GF-D8 (cell line): ENCODE measurements at regions not wholly inside any gene's neighbourhood (a gene's known extent, or its start where the extent isn't known, plus 50 kb on each side); places are given as distances from the start of the nearest gene placed in this dataset.

Source experiments
- DNase-seq: peaks from one replicate; lab custom pipeline; 2025; lab: John Stamatoyannopoulos, UW

- DNase-seq: no peak
These were observed 250.9 kb upstream of the SEMA6D start for GRCh38 chr15:47466357-47466756.

DNA sequence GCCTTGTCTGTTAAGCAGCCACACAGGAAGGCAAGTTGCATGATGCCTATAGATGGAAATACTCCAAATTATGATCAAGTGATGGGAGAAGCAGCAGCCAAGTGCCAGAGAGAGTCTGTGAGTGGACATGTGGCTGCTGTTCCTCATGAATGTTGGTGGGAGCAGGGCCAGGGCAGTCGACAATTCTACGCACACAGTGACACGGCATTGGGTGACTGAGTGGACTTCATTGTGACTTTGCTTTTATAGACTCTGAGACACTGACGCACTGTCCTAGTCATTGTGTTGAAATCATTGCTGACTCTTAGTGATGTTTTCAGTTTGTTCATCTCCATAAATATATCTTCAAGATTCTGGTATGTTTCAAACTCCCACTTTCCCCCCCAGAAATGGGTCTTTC is 246.3 kb upstream of the SEMA6D start:
- no peak for DNase-seq

DNA sequence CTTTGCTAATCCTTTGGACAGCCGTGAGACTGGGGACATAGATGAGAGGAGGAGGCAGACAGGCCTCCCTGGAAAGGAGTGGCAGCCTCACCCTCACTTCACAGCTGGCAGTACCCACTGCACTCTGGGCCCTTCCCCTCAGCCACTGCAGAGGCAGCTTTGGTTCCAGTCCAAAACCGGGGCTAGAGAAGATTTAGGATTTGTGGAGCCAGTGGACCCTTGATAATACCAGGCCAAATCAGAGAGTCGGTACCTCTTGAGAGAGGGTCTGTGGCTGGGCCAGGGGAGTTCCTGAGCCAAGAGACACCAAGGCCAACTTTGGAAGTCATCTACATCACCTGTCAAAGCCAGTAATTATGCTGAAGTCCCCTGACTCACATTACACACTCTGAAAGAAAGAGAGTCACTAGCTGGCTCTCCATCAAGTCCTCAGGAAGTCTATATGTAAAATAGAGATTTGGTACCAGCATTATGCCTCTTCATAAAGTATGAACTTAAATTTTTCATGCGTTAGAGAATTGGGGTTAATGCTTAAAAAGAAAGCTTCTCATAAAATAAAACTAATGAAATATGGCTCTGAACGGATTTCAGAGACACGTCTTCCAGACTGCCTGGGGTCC is 244.1 kb upstream of the SEMA6D start:
- no peak for DNase-seq

- DNase-seq: no peak
These were observed 243.5 kb upstream of the SEMA6D start for GRCh38 chr15:47473832-47474231.

DNA sequence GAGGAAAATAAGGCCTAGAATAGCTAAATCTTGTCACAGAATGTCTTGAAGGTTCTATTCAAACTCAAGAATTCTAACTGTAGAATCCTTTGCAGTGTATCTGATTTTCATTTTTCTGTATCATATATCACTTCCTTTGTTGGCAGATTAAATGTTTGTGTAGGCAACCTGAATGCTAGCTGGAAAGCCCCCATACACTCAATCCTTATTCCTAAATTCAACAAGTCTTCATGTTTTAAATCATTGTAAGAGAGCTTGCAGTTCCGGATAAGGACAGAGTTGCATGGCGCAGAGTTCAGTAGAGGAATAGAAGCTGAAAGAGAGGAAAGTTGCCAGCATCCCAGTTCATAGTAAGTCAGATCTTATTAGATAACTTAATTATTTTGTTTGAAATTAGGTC is 242.0 kb upstream of the SEMA6D start:
- no peak for DNase-seq

DNA sequence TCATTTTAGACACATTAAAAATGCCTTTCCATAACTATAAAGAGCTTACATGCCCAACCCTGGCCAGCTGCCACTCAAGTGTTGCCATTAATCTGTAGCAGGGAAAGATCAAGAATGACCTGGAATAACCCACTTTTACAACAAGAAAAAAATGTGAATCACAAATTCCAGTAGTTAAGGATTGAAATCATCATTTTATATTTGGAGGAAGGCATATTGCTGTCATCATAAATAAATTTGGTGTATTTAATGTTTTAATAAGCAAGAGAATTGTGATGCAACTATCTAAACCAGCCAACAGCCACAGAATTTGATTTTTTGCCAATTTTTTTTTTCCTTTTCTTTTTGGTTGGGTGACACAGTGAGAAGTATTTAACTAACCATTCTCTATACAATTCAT is 240.0 kb upstream of the SEMA6D start:
- no peak for DNase-seq

GRCh38 chr15:47484059-47484458 is 233.2 kb upstream of the SEMA6D start:
- no peak for DNase-seq

DNA sequence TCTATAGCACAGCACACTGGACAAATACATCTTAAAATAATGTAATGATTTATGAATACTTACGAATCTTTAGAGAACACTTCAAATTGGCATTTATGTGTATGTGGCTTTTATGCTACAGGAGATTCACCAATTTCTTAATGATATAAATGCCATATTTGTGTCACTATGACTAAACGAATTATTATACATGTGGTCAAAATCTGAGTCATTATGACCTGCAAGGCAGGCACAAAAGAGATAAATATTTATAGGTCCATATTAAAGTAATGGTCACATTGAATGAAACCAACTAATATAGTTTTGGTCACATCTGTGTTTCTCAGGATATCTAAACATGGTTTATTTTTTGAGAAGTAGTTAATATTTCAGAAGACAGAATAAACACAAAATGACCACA is 232.3 kb upstream of the SEMA6D start:
- DNase-seq: no peak

- DNase-seq: no peak
These were observed 231.9 kb upstream of the SEMA6D start for GRCh38 chr15:47485419-47485818.

- no peak for DNase-seq
These were observed 231.3 kb upstream of the SEMA6D start for GRCh38 chr15:47486040-47486439.

DNA sequence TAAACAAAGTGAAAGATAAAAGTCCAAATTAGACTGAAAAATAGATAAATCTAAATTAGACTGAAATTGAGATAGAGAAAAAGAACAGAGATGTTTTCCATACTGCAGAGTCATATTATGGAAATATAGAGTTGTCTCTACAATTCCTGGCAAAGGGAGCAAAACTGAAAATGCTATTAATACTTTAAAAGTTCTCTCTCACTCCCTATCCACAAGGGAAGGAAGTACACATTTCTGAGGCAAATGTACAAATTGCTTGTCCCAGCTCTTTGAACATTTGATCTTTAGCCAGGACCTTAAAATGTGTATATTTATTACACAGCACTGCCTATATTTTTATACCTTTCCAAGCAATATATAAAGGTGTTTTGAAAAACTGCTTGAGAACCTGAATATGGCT is 225.1 kb upstream of the SEMA6D start:
- no peak for DNase-seq

- no peak for DNase-seq
These were observed 223.7 kb upstream of the SEMA6D start for GRCh38 chr15:47493357-47494247.

- no peak for DNase-seq
These were observed 220.7 kb upstream of the SEMA6D start for GRCh38 chr15:47496343-47497185.

DNA sequence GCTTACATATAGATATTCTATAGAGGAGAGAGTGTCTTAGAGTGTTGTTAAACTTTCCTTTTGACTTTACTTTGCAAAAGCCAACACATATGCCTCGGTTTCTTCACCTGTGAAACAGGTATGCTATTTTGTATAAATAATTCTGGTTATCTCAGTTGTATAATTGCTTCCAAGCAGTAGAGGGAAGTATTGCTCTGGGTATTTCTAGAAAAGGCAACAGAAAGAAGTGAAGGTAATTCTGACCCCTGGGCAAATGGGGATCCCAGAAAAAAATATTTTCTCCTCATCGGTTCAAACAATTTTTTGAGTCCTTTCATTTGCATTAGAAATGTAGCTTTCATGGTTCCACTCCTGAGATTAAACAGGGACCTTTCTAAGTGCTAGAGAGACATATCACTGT is 216.5 kb upstream of the SEMA6D start:
- DNase-seq: no peak

- DNase-seq: no peak
These were observed 215.3 kb upstream of the SEMA6D start for GRCh38 chr15:47502041-47502440.

GRCh38 chr15:47503876-47504275 is 213.4 kb upstream of the SEMA6D start:
- DNase-seq: no peak

- DNase-seq: no peak
These were observed 212.6 kb upstream of the SEMA6D start for GRCh38 chr15:47504624-47505256.

DNA sequence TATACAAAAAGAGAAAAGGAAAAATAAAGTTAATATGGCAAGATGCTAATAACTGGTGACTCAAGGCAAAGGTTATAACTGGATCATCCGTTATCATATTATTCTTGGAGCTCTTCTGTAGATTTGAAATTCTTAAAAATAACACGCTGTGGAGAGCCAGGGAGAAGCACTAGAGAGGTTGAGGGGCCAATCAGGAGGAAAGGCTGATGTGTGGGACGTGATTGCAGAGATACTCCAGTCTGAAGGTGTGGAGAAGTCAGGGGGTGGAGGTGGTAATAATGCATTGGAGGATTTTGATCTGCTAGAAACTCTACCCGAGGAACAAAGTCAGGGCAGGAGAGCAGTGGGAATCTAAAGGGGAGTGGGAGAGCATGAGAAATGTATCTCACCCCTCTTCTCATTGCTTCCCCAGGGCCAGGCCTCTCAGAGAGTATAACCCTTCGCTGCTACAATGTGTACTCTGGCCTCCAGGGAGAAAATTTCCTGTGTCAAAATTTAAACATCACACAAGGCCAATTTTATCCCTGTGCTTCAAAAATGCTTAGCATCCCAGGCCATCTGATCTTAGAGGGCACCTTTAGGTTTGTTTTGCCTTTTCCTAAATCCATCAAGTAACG is 211.5 kb upstream of the SEMA6D start:
- DNase-seq: no peak

- DNase-seq: no peak
These were observed 210.8 kb upstream of the SEMA6D start for GRCh38 chr15:47506329-47507100.

DNA sequence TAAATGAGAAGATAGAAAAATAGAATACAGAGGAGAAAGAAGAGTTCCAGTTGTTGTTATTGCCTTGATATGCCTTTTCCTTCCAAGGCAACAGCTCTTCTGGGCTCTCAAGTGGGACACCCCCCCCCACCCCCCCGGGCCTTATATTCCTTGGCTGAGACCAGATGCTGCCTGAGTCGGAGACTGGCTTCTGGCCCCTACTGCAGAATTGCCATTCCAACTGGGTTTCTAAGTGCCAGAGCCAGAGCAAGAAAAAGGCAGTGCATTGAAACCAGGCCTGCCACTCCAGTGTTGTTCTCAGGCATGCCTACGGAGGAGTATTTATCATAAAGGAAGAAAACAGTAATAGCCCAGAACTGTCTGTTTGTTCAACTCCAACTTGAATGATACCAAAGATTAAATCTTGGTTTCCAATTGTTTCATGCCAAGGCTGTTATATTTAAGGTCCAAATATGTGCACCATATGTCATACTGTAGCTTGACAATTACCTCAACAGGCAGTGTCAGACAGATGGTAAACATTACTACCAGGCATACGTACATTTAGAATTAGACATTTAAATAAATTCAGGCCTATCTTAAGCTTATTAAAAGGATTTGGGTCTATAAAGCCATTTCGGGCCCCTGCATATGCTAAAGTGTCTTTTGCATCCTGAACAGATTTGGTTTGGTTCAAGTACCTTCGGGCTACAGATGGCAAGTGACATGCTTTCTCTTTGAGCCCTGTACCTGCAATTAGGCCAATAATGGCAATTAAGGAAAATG is 209.9 kb upstream of the SEMA6D start:
- no peak for DNase-seq
